Colonic mucosa (tissue), 4 donors: ENCODE measurements at regions not wholly inside any gene's neighbourhood (a gene's known extent, or its start where the extent isn't known, plus 50 kb on each side); places are given as distances from the start of the nearest gene placed in this dataset.

Source experiments
- DNase-seq: peaks from one replicate; pipeline ENCODE4 v3.0.0-alpha.2; 2020
- H3K27ac ChIP-seq: fragments of 200-600 bp; one replicate; pipeline ENCODE4 v1.8.0; 2021
- H3K27me3 ChIP-seq: fragments of 200-600 bp; one replicate; pipeline ENCODE4 v1.8.0; 2021
- H3K36me3 ChIP-seq: fragments of 200-600 bp; one replicate; pipeline ENCODE4 v1.8.0; 2021
- H3K4me1 ChIP-seq: fragments of 200-600 bp; one replicate; pipeline ENCODE4 v1.8.0; 2021; ENCODE audit warnings: mild to moderate bottlenecking
- H3K4me3 ChIP-seq: fragments of 200-600 bp; one replicate; pipeline ENCODE4 v1.8.0; 2021
- H3K9ac ChIP-seq, 2 donors: one replicate each; pipeline ENCODE4 v1.7.0; 2013; ENCODE audit warnings: control low read depth in 2 of 2, low read depth in 2 of 2, low read length in 2 of 2
- H3K9me3 ChIP-seq: fragments of 200-600 bp; one replicate; pipeline ENCODE4 v1.8.0; 2021
- CTCF ChIP-seq: fragments of 200-600 bp; IDR thresholded peaks from one replicate; pipeline ENCODE4 v1.8.0; 2022; ENCODE audit warnings: antibody characterized with exemption, mild to moderate bottlenecking
- intact Hi-C: fragments of 100-400 bp; cut with DNase I; formaldehyde crosslinking; loops from one replicate; pipeline ENCODE4 v1.14.1; 2022
- donor health status: healthy.
- donor health status: DM: no; HTN: no; CAD: no.
- donor health status: DM: no; HTN: no; CAD: no.

- H3K36me3 ChIP-seq: no peaks in the 10 kb centered on the region
- DNase-seq: no peak
- TF ChIP-seq CTCF: no peak
- no peak overlapping the region for H3K9ac ChIP-seq
- no peak overlapping the region for H3K27ac ChIP-seq
- no peak overlapping the region for H3K4me3 ChIP-seq
- intact Hi-C loops: no loop called here
- H3K27me3 ChIP-seq: no peaks in the 10 kb centered on the region
- no peaks in the 10 kb centered on the region for H3K4me1 ChIP-seq
- no peaks in the 10 kb centered on the region for H3K9me3 ChIP-seq
Observed at GRCh38 chr6:103983011-103983410, 876.7 kb downstream of the HACE1 start.

DNA sequence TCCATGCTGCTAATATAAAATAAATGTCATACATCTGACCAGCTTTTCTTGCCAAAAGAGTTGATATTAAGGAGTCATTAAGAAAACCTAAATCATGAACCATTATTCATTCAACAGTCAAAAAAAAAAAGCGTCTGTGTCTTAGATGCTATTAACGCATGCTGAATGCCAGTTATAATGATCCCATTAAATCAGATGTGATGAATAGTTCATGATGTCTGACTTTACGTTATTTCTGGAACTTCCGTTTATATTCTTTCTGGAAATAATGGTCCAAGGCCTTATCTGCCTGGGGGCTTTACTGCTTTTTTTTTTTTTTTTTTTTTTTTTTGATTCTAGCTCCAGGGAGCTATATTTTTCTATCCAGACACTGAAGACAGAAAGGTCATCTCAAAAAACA is 877.1 kb downstream of the HACE1 start:
- H3K9ac ChIP-seq: no peak overlapping the region
- no peak for TF ChIP-seq CTCF
- H3K4me3 ChIP-seq: no peak overlapping the region
- DNase-seq: no peak
- intact Hi-C loops: no loop called here
- H3K36me3 ChIP-seq: no peaks in the 10 kb centered on the region
- H3K9me3 ChIP-seq: no peaks in the 10 kb centered on the region
- H3K27me3 ChIP-seq: no peaks in the 10 kb centered on the region
- H3K4me1 ChIP-seq: no peaks in the 10 kb centered on the region
- H3K27ac ChIP-seq: no peak overlapping the region

- no peak overlapping the region for H3K27ac ChIP-seq
- no peaks in the 10 kb centered on the region for H3K9me3 ChIP-seq
- H3K9ac ChIP-seq: no peak overlapping the region
- no peaks in the 10 kb centered on the region for H3K27me3 ChIP-seq
- no peaks in the 10 kb centered on the region for H3K4me1 ChIP-seq
- no peak for TF ChIP-seq CTCF
- DNase-seq: no peak
- no peaks in the 10 kb centered on the region for H3K36me3 ChIP-seq
- no peak overlapping the region for H3K4me3 ChIP-seq
- intact Hi-C loops: no loop called here
Observed at GRCh38 chr6:103979308-103979707, 880.4 kb downstream of the HACE1 start.

GRCh38 chr6:103937389-103937788 is 922.3 kb downstream of the HACE1 start:
- Histone ChIP-seq H3K4me3 (no peak overlapping the region), H3K4me1 (no peaks in the 10 kb centered on the region), H3K36me3 (no peaks in the 10 kb centered on the region), H3K9ac (no peak overlapping the region), H3K9me3 (no peaks in the 10 kb centered on the region), H3K27ac (no peak overlapping the region), H3K27me3 (no peaks in the 10 kb centered on the region)
- TF ChIP-seq CTCF: no peak
- intact Hi-C loops: no loop called here
- no peak for DNase-seq

GRCh38 chr6:103925317-103925716 is 934.4 kb downstream of the HACE1 start:
- Histone ChIP-seq H3K4me1 (no peaks in the 10 kb centered on the region), H3K27me3 (no peaks in the 10 kb centered on the region), H3K9me3 (no peaks in the 10 kb centered on the region), H3K4me3 (no peak overlapping the region), H3K27ac (no peak overlapping the region), H3K9ac (no peak overlapping the region), H3K36me3 (no peaks in the 10 kb centered on the region)
- intact Hi-C loops: no loop called here
- no peak for TF ChIP-seq CTCF
- no peak for DNase-seq

DNA sequence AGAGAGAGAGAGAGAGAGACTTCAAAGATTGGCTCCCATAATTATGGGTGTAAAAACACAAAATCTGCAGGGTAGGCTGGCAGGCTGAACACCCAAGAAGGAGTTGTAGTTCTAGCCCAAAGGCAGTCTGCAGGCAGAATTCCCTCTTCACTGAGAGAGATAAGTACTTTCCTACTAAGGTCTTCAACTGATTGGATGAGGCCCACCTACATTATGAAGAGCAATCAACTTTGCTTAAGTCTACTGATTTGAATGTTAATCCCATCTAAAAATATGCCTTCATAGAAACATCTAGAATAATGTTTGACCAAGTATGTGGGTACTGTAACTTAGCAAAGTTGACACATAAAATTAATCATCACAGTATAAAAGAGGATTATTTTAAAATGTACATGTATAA is 949.7 kb downstream of the HACE1 start:
- H3K9ac ChIP-seq: no peak overlapping the region
- no peaks in the 10 kb centered on the region for H3K4me1 ChIP-seq
- TF ChIP-seq CTCF: no peak
- no peak overlapping the region for H3K27ac ChIP-seq
- no peaks in the 10 kb centered on the region for H3K9me3 ChIP-seq
- no peak for DNase-seq
- H3K27me3 ChIP-seq: no peaks in the 10 kb centered on the region
- intact Hi-C loops: no loop called here
- no peaks in the 10 kb centered on the region for H3K36me3 ChIP-seq
- H3K4me3 ChIP-seq: no peak overlapping the region
